Nephron (organoid): ENCODE measurements at regions not wholly inside any gene's neighbourhood (a gene's known extent, or its start where the extent isn't known, plus 50 kb on each side); places are given as distances from the start of the nearest gene placed in this dataset.
"Not testable (repeated sequence)": the region's sequence is repeated elsewhere in the genome, so short reads cannot be mapped to it uniquely, and the experiment has no call there.

Experiments
- H3K27ac Mint-ChIP-seq, 3 experiments: 2 replicates each; pipeline ENCODE4 v1.8.0; 2020; ENCODE audit warnings: mixed read lengths in 3 of 3, mild to moderate bottlenecking in 2 of 3, moderate library complexity in 1 of 3
- H3K27me3 Mint-ChIP-seq: 2 replicates; pipeline ENCODE4 v1.8.0; 2021; ENCODE audit warnings: low read depth, mild to moderate bottlenecking, moderate library complexity, mixed read lengths
- H3K36me3 Mint-ChIP-seq: 2 replicates; pipeline ENCODE4 v1.8.0; 2020; ENCODE audit warnings: low read depth, mixed read lengths
- H3K4me1 Mint-ChIP-seq: 2 replicates; pipeline ENCODE4 v1.8.0; 2020; ENCODE audit warnings: mixed read lengths
- H3K4me3 Mint-ChIP-seq, 3 experiments: 2 replicates each; pipeline ENCODE4 v1.8.0; 2020; ENCODE audit warnings: mild to moderate bottlenecking in 3 of 3, mixed read lengths in 3 of 3, moderate library complexity in 2 of 3
- H3K9me3 Mint-ChIP-seq: 2 replicates; pipeline ENCODE4 v1.8.0; 2020; ENCODE audit warnings: mixed read lengths
- CTCF ChIP-seq, 3 experiments: fragments of 200-600 bp; sonication (generic); IDR thresholded peaks; one replicate each; pipeline ENCODE4 v1.5.0; 2021; ENCODE audit warnings: antibody characterized with exemption in 3 of 3; ENCODE audit not compliant: unreplicated experiment in 3 of 3

DNA sequence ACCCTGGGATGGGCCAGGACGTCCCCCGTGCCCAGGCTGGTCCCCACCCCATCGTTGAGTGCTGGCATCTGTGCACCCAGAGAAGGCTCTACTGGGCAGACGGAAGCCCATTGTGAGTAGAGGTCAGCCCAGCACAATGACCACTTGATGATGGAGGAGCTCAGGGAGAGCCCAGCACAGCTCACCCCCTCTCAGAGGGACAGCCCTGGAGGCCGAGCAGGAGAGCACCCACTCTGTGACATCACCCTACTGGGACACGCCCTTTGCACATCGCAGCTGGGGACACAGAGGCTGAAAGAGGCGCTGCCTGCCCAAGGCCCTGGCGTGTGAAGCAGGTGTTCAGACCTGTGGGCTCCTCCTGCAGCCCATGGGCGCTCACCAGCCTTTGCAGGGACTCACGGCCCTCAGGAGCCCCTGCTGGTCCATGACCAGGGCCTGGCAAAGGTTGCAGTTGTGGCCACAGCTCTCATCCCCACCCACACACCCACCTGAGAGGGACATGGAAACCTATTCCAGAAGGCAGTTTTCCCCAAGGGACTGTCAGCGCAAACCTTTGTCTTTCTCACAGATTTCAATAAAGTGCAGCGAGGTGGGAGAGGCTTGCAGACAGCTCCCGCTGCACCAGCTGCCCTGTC is 67.2 kb upstream of the PPP2R2D start:
- Mint-ChIP-seq H3K4me3 (no peak overlapping the region), H3K36me3 (no peaks in the 10 kb centered on the region), H3K27me3 (peaks cover 33% of the 10 kb centered on the region), H3K4me1 (no peaks in the 10 kb centered on the region), H3K27ac (no peak overlapping the region), H3K9me3 (peaks cover 5% of the 10 kb centered on the region)
- no peak for TF ChIP-seq CTCF (IDR thresholded peaks at IDR 0.05; ENCODE audit: unreplicated experiment in 3 of 3)

GRCh38 chr10:131834152-131834810 is 66.5 kb upstream of the PPP2R2D start:
- Mint-ChIP-seq H3K9me3 (peaks cover 5% of the 10 kb centered on the region), H3K4me1 (no peaks in the 10 kb centered on the region), H3K27me3 (peaks cover 29% of the 10 kb centered on the region), H3K27ac (no peak overlapping the region), H3K4me3 (no peak overlapping the region), H3K36me3 (no peaks in the 10 kb centered on the region)
- no peak for TF ChIP-seq CTCF (IDR thresholded peaks at IDR 0.05; ENCODE audit: unreplicated experiment in 3 of 3)

GRCh38 chr10:131838966-131839742 is 61.7 kb upstream of the PPP2R2D start:
- H3K27me3 Mint-ChIP-seq: peaks cover 10% of the 10 kb centered on the region
- no peaks in the 10 kb centered on the region for H3K36me3 Mint-ChIP-seq
- H3K9me3 Mint-ChIP-seq: peaks cover 5% of the 10 kb centered on the region
- H3K27ac Mint-ChIP-seq: no peak overlapping the region
- H3K4me1 Mint-ChIP-seq: no peaks in the 10 kb centered on the region
- no peak overlapping the region for H3K4me3 Mint-ChIP-seq
- TF ChIP-seq CTCF (IDR thresholded peaks at IDR 0.05; ENCODE audit: unreplicated experiment in 3 of 3): no peak

GRCh38 chr10:131839880-131840787 is 60.7 kb upstream of the PPP2R2D start:
- not testable (repeated sequence) for H3K27ac Mint-ChIP-seq, H3K36me3 Mint-ChIP-seq, H3K4me1 Mint-ChIP-seq, H3K4me3 Mint-ChIP-seq, H3K9me3 Mint-ChIP-seq
- TF ChIP-seq CTCF (IDR thresholded peaks at IDR 0.05; ENCODE audit: unreplicated experiment in 3 of 3): peak in 2 of 3 experiments; percentile 45 to 54
- peaks cover 12% of the 10 kb centered on the region for H3K27me3 Mint-ChIP-seq

- Mint-ChIP-seq H3K36me3 (no peaks in the 10 kb centered on the region), H3K9me3 (peaks cover 3% of the 10 kb centered on the region), H3K4me3 (no peak overlapping the region), H3K4me1 (no peaks in the 10 kb centered on the region), H3K27me3 (peaks cover 9% of the 10 kb centered on the region), H3K27ac (no peak overlapping the region)
- TF ChIP-seq CTCF (IDR thresholded peaks at IDR 0.05; ENCODE audit: unreplicated experiment in 3 of 3): no peak
These were observed 60.1 kb upstream of the PPP2R2D start for GRCh38 chr10:131840788-131841118.
